Vagina (tissue), 2 donors: ENCODE measurements at regions not wholly inside any gene's neighbourhood (a gene's known extent, or its start where the extent isn't known, plus 50 kb on each side); places are given as distances from the start of the nearest gene placed in this dataset.

Experiments
- DNase-seq, 2 donors: peaks; one replicate each; pipeline ENCODE4 v3.0.0-alpha.2; 2017; ENCODE audit errors: extremely low spot score in 2 of 2
- H3K27ac ChIP-seq: fragments of 200-600 bp; sonication (generic); one replicate; pipeline ENCODE4 v1.5.1; 2019
- H3K27me3 ChIP-seq: fragments of 200-600 bp; sonication (generic); one replicate; pipeline ENCODE4 v1.5.1; 2019
- H3K36me3 ChIP-seq, 2 donors: fragments of 200-600 bp; sonication (generic); one replicate each; pipeline ENCODE4 v1.5.1; 2017 to 2019
- H3K4me1 ChIP-seq: fragments of 200-600 bp; sonication (generic); one replicate; pipeline ENCODE4 v1.5.1; 2019
- H3K4me3 ChIP-seq, 2 donors: fragments of 200-600 bp; sonication (generic); 1 replicate in 1 of 2; 2 replicates in 1 of 2; pipeline ENCODE4 v1.5.1; 2016 to 2019
- H3K9me3 ChIP-seq: fragments of 200-600 bp; sonication (generic); one replicate; pipeline ENCODE4 v1.5.1; 2019
- POLR2A ChIP-seq, 2 donors: fragments of 450-650 bp; IDR thresholded peaks; one replicate each; pipeline ENCODE4 v1.6.1; 2017; ENCODE audit warnings: antibody characterized with exemption in 2 of 2, mild to moderate bottlenecking in 2 of 2, moderate library complexity in 2 of 2
- POLR2AphosphoS5 ChIP-seq, 2 donors: sonication (generic); formaldehyde crosslinking; IDR thresholded peaks; one replicate each; pipeline ENCODE4 v1.9.0; 2017; ENCODE audit warnings: antibody characterized with exemption in 2 of 2, mild to moderate bottlenecking in 2 of 2, low read depth in 1 of 2; ENCODE audit not compliant: insufficient read depth in 1 of 2
- intact Hi-C: fragments of 100-400 bp; cut with DNase I; formaldehyde crosslinking; loops from one replicate; pipeline ENCODE4 v1.15.1; 2023
- TF ChIP-seq, protein P1 (sequence below), 3 experiments: fragments of 450-650 bp in 2 of 3; fragments of 200-600 bp in 1 of 3; sonication (generic) in 1 of 3; IDR thresholded peaks; one replicate each; pipeline ENCODE4 v1.5.1; 2017 to 2019; ENCODE audit warnings: antibody characterized with exemption in 3 of 3, mild to moderate bottlenecking in 2 of 3, moderate library complexity in 2 of 3

DNA sequence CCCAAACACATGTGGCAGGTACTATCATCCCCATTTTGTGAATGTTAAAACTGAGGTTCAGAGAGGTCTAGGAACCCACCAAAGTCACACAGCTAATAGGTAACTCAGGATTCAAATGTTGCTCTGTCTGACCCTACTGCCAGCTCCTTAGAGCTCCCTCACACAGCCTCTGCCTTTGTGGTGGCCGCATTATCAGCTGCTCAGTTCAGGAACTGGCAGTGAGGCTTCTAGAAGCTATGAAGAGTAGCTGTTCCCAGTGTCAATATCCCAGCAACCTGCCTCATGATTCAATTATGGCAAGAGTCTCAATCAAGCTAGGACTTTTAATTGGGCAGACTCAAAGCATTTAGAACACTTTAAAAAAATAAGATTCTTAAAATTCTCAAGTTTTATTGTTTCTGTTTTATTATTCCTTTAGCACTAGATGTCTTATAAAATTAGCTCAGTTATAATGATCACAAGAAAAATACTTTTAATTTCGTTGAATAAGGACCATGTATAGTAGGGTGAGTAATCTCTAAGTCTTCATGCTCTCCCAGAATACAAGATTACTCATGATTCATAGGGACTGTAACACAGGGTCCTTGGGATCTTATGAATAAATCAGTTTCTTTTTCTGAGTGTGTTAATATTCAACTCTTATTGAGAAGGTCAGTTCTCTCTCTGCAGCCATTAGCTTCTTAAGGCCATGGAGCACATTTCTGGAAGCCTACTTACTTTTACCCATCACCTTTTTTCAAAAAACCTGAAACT, 342.7 kb downstream of the RND3 start:
- no peak for DNase-seq
- TF ChIP-seq, protein P1, sequence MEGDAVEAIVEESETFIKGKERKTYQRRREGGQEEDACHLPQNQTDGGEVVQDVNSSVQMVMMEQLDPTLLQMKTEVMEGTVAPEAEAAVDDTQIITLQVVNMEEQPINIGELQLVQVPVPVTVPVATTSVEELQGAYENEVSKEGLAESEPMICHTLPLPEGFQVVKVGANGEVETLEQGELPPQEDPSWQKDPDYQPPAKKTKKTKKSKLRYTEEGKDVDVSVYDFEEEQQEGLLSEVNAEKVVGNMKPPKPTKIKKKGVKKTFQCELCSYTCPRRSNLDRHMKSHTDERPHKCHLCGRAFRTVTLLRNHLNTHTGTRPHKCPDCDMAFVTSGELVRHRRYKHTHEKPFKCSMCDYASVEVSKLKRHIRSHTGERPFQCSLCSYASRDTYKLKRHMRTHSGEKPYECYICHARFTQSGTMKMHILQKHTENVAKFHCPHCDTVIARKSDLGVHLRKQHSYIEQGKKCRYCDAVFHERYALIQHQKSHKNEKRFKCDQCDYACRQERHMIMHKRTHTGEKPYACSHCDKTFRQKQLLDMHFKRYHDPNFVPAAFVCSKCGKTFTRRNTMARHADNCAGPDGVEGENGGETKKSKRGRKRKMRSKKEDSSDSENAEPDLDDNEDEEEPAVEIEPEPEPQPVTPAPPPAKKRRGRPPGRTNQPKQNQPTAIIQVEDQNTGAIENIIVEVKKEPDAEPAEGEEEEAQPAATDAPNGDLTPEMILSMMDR (IDR thresholded peaks at IDR 0.05), result no peak
- TF ChIP-seq POLR2AphosphoS5 (IDR thresholded peaks at IDR 0.05; ENCODE audit: insufficient read depth in 1 of 2, low read depth in 1 of 2), result no peak
- no peak for TF ChIP-seq POLR2A (IDR thresholded peaks at IDR 0.05)
- Histone ChIP-seq H3K27me3 (no peaks in the 10 kb centered on the region), H3K9me3 (peaks cover 7% of the 10 kb centered on the region), H3K4me3 (no peak overlapping the region), H3K4me1 (no peaks in the 10 kb centered on the region), H3K27ac (no peak overlapping the region), H3K36me3 (no peaks in the 10 kb centered on the region)
- intact Hi-C loops, result no loop called here

DNA sequence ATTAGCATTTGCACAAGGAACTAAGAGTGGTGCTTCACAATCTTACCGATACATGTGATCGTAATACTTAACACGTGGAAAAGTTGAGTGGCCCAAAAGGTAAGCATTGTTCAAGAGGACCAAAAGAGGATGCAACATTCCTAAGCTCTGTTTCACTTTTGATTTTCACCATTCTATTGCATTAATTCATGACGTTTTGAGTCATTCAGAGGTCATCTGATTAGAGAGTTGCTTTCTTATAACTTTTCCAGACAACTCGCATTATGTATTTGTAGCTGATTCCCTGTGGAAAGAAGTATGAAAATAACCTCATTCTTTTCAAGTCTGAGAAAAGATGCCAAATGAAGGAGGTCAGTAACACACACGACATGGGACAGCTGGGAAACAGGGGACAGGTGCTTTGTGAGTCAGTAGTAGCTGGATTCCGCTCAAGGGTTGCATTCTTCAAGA, 344.4 kb downstream of the RND3 start:
- Histone ChIP-seq H3K27me3 (no peaks in the 10 kb centered on the region), H3K4me3 (no peak overlapping the region), H3K4me1 (peaks cover 6% of the 10 kb centered on the region), H3K36me3 (no peaks in the 10 kb centered on the region), H3K27ac (no peak overlapping the region), H3K9me3 (peaks cover 7% of the 10 kb centered on the region)
- TF ChIP-seq, protein P1 (IDR thresholded peaks at IDR 0.05), result no peak
- TF ChIP-seq POLR2A (IDR thresholded peaks at IDR 0.05) (no peak), POLR2AphosphoS5 (IDR thresholded peaks at IDR 0.05; ENCODE audit: insufficient read depth in 1 of 2, low read depth in 1 of 2) (no peak)
- intact Hi-C loops, result no loop called here
- no peak for DNase-seq

DNA sequence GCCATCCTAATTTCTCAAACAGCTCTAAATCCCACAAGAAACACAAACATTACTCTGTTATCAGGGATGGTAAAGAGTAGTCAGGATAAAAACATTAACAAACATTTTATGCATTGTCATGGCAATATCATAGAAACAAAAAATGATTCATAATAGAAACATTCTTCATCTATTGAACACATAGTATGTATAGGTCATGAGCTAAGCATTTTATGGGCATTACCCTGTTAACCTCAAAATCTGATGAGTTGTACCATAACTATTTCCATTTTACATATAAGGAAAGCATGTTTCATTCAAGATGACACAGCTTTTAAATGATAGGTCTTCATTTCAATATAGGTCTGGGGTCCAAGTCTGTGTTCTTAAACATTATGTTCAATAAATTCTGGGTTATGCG, 344.9 kb downstream of the RND3 start:
- peaks cover 7% of the 10 kb centered on the region for H3K9me3 ChIP-seq
- H3K27ac ChIP-seq, result no peak overlapping the region
- TF ChIP-seq POLR2AphosphoS5 (IDR thresholded peaks at IDR 0.05; ENCODE audit: insufficient read depth in 1 of 2, low read depth in 1 of 2), result no peak
- TF ChIP-seq, protein P1 (IDR thresholded peaks at IDR 0.05), result no peak
- TF ChIP-seq POLR2A (IDR thresholded peaks at IDR 0.05), result no peak
- DNase-seq, result no peak
- H3K27me3 ChIP-seq, result no peaks in the 10 kb centered on the region
- peaks cover 7% of the 10 kb centered on the region for H3K4me1 ChIP-seq
- intact Hi-C loops, result no loop called here
- H3K4me3 ChIP-seq, result no peak overlapping the region
- H3K36me3 ChIP-seq, result no peaks in the 10 kb centered on the region

DNA sequence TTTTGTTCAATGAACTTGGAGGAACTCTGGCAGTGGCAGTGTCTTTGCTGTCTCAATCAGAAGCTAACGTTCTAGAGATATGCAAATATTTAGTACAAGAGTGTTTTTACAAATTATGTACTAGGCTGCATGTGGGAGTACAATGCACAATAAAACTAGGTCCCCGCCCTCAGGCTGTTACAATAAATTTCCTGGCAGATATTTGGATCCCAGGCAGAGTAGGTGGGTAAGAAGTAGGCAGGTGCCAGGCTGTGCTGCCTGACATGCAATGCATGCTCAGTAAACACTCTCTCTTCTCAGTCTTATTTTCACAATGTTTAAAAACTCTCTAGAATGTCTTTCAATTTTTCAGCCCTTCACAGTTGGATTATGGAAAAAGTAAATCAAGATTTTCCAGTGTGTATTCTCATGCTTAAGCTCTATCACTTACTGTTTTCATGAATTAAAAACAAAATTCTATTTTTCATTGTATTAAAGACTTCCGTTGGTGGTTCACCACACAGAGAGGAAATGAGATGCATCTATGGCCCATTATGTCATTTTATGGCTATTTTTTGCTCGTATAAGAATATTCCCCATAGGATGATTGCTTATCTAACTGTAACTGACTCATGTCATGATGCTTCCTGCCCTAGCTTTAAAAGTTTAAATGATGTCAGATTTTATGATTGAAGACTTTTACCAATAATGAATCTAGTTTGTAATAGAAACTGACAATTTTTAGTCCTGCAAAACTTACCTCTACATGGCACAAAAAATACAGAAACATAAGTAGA, 346.1 kb downstream of the RND3 start:
- peaks cover 9% of the 10 kb centered on the region for H3K4me1 ChIP-seq

More for the DNA sequence above, 346.1 kb downstream of the RND3 start:
- H3K27ac ChIP-seq, result no peak overlapping the region
- no peak overlapping the region for H3K4me3 ChIP-seq
- no peaks in the 10 kb centered on the region for H3K27me3 ChIP-seq
- H3K36me3 ChIP-seq, result no peaks in the 10 kb centered on the region
- intact Hi-C loops, result no loop called here
- no peak for DNase-seq
- H3K9me3 ChIP-seq, result no peaks in the 10 kb centered on the region
- no peak for TF ChIP-seq POLR2AphosphoS5 (IDR thresholded peaks at IDR 0.05; ENCODE audit: insufficient read depth in 1 of 2, low read depth in 1 of 2)
- no peak for TF ChIP-seq POLR2A (IDR thresholded peaks at IDR 0.05)
- TF ChIP-seq, protein P1 (IDR thresholded peaks at IDR 0.05), result no peak
